PC-9 (cell line): ENCODE measurements at regions not wholly inside any gene's neighbourhood (a gene's known extent, or its start where the extent isn't known, plus 50 kb on each side); places are given as distances from the start of the nearest gene placed in this dataset.

Source experiments
- BruUV-seq: library from RNA; stranded (reverse); fragments of 400-500 nt; replicated peaks from 2 replicates; lab custom pipeline; 2021; lab: Mats Ljungman, UMichigan
- CTCF ChIA-PET: fragments of 300-600 bp; sonication (Branson Sonifier 250); formaldehyde crosslinking; loops from one replicate; lab custom pipeline; 2022; ENCODE audit warnings: antibody characterized with exemption; lab: Charles Lee
- POLR2A ChIA-PET: fragments of 300-600 bp; sonication (Branson Sonifier 250); formaldehyde crosslinking; loops from one replicate; lab custom pipeline; 2022; ENCODE audit warnings: antibody characterized with exemption; ENCODE audit not compliant: unreplicated experiment; lab: Charles Lee
- DNase-seq, 2 experiments: peaks; one replicate each; pipeline versions ENCODE4 v3.0.0 to v3.0.0-alpha.2; 2015 to 2022; ENCODE audit warnings: mixed read lengths in 1 of 2
- H2AFZ ChIP-seq: fragments of 200-600 bp; sonication (generic); 2 replicates; pipeline ENCODE4 v1.8.1; 2017; ENCODE audit warnings: antibody characterized with exemption
- H3F3A ChIP-seq: fragments of 200-600 bp; sonication (generic); 2 replicates; pipeline ENCODE4 v1.8.1; 2017; ENCODE audit warnings: antibody characterized with exemption, mild to moderate bottlenecking, low read depth; ENCODE audit not compliant: insufficient read depth
- H3K27ac ChIP-seq: fragments of 200-600 bp; sonication (generic); 2 replicates; pipeline ENCODE4 v1.6.1; 2016; ENCODE audit warnings: mixed run types
- H3K27me3 ChIP-seq: fragments of 200-600 bp; sonication (generic); 2 replicates; pipeline ENCODE4 v1.6.1; 2016; ENCODE audit warnings: low read depth, mixed run types; ENCODE audit not compliant: insufficient read depth
- H3K36me3 ChIP-seq: fragments of 200-600 bp; sonication (generic); 2 replicates; pipeline ENCODE4 v1.6.1; 2016; ENCODE audit warnings: low read depth, mixed run types
- H3K4me1 ChIP-seq: fragments of 200-600 bp; sonication (generic); replicated peaks from 2 replicates; pipeline ENCODE4 v1.6.1; 2016; ENCODE audit warnings: mixed run types; ENCODE audit not compliant: insufficient read depth
- H3K4me2 ChIP-seq: fragments of 200-600 bp; sonication (generic); 2 replicates; pipeline ENCODE4 v1.6.1; 2017; ENCODE audit warnings: mixed run types
- H3K4me3 ChIP-seq: fragments of 200-600 bp; sonication (generic); 2 replicates; pipeline ENCODE4 v1.6.1; 2016; ENCODE audit warnings: mixed run types
- H3K79me2 ChIP-seq: fragments of 200-600 bp; sonication (generic); 2 replicates; pipeline ENCODE4 v1.6.1; 2017; ENCODE audit warnings: low read depth, mixed run types
- H3K9me2 ChIP-seq: fragments of 200-600 bp; sonication (generic); 2 replicates; pipeline ENCODE4 v1.8.1; 2017; ENCODE audit warnings: mild to moderate bottlenecking; ENCODE audit not compliant: insufficient read depth
- H3K9me3 ChIP-seq: fragments of 200-600 bp; sonication (generic); 2 replicates; pipeline ENCODE4 v1.8.1; 2016; ENCODE audit warnings: low read depth; ENCODE audit not compliant: insufficient read depth
- H4K20me1 ChIP-seq: fragments of 200-600 bp; sonication (generic); 2 replicates; pipeline ENCODE4 v1.8.1; 2017; ENCODE audit not compliant: insufficient read depth
- CTCF ChIP-seq: fragments of 200-600 bp; sonication (generic); conservative IDR thresholded peaks from 2 replicates; pipeline ENCODE4 v1.6.1; 2017; ENCODE audit warnings: mixed run types, antibody characterized with exemption, mild to moderate bottlenecking, moderate library complexity
- EZH2 ChIP-seq: fragments of 200-600 bp; sonication (generic); IDR thresholded peaks from 2 replicates; pipeline ENCODE4 v1.8.0; 2017; ENCODE audit warnings: antibody characterized with exemption, low read depth
- intact Hi-C: fragments of 100-400 bp; cut with micrococcal nuclease; formaldehyde crosslinking; loops from one replicate; pipeline ENCODE4 v1.10.0; 2022; ENCODE audit not compliant: unreplicated experiment

GRCh38 chr5:154129013-154129412 is 61.5 kb upstream of the GALNT10 start:
- H3K79me2 ChIP-seq = no peaks in the 10 kb centered on the region
- no peak overlapping the region for H2AFZ ChIP-seq
- intact Hi-C loops = no loop called here
- no peaks in the 10 kb centered on the region for H3K9me2 ChIP-seq
- ChIA-PET CTCF (no interaction called here), POLR2A (no interaction called here)
- H3K27ac ChIP-seq = no peak overlapping the region
- DNase-seq = no peak
- TF ChIP-seq EZH2 (no peak), CTCF (no peak)
- H3K4me2 ChIP-seq = no peak overlapping the region
- H4K20me1 ChIP-seq = no peaks in the 10 kb centered on the region
- BruUV-seq = no TSS peak
- no peaks in the 10 kb centered on the region for H3K9me3 ChIP-seq
- no peaks in the 10 kb centered on the region for H3K36me3 ChIP-seq
- H3F3A ChIP-seq = no peaks in the 10 kb centered on the region
- no peaks in the 10 kb centered on the region for H3K27me3 ChIP-seq
- no peak overlapping the region for H3K4me3 ChIP-seq
- H3K4me1 ChIP-seq = no peaks in the 10 kb centered on the region

- no peaks in the 10 kb centered on the region for H4K20me1 ChIP-seq
- CTCF ChIA-PET = no interaction called here
- intact Hi-C loops = no loop called here
- no peaks in the 10 kb centered on the region for H3K27me3 ChIP-seq
- H3K36me3 ChIP-seq = no peaks in the 10 kb centered on the region
- H2AFZ ChIP-seq = no peak overlapping the region
- no peaks in the 10 kb centered on the region for H3K4me1 ChIP-seq
- no peaks in the 10 kb centered on the region for H3K9me3 ChIP-seq
- no peak overlapping the region for H3K4me2 ChIP-seq
- no peaks in the 10 kb centered on the region for H3K79me2 ChIP-seq
- no peak overlapping the region for H3K4me3 ChIP-seq
- POLR2A ChIA-PET = no interaction called here
- H3K27ac ChIP-seq = no peak overlapping the region
- BruUV-seq = no TSS peak
- H3K9me2 ChIP-seq = no peaks in the 10 kb centered on the region
- no peak for DNase-seq
- no peaks in the 10 kb centered on the region for H3F3A ChIP-seq
- TF ChIP-seq EZH2 (no peak), CTCF (no peak)
Observed at GRCh38 chr5:154129921-154130320, 60.6 kb upstream of the GALNT10 start.

GRCh38 chr5:154131817-154132216 is 58.7 kb upstream of the GALNT10 start:
- Histone ChIP-seq H3K27me3 (no peaks in the 10 kb centered on the region), H3K4me1 (peaks cover 7% of the 10 kb centered on the region), H2AFZ (no peak overlapping the region), H3K79me2 (no peaks in the 10 kb centered on the region), H3K27ac (no peak overlapping the region), H3F3A (no peaks in the 10 kb centered on the region), H3K36me3 (no peaks in the 10 kb centered on the region), H3K4me2 (no peak overlapping the region), H3K9me3 (no peaks in the 10 kb centered on the region), H4K20me1 (no peaks in the 10 kb centered on the region), H3K9me2 (no peaks in the 10 kb centered on the region), H3K4me3 (no peak overlapping the region)
- ChIA-PET CTCF (no interaction called here), POLR2A (no interaction called here)
- DNase-seq = no peak
- TF ChIP-seq EZH2 (no peak), CTCF (no peak)
- intact Hi-C loops = no loop called here
- BruUV-seq = no TSS peak
